IMR-90 (cell line): ENCODE measurements at regions not wholly inside any gene's neighbourhood (a gene's known extent, or its start where the extent isn't known, plus 50 kb on each side); places are given as distances from the start of the nearest gene placed in this dataset.

Experiments used
- ATAC-seq: fragments of 200-7000 bp; cut with Tn5 transposase; 2 replicates; pipeline ENCODE4 v1.9.1; 2020; ENCODE audit warnings: low read depth, mild to moderate bottlenecking, moderate library complexity
- BruUV-seq: library from RNA; stranded (reverse); fragments of 400-500 nt; replicated peaks from 2 replicates; lab custom pipeline; 2021; lab: Mats Ljungman, UMichigan
- CTCF ChIA-PET: fragments of 300-600 bp; formaldehyde crosslinking; extraction: SDS; loops from one replicate; lab custom pipeline; 2021; ENCODE audit warnings: antibody characterized with exemption; lab: Yijun Ruan, JAX
- POLR2A ChIA-PET: fragments of 300-600 bp; sonication (Branson Sonifier 250); formaldehyde crosslinking; loops from one replicate; lab custom pipeline; 2022; ENCODE audit warnings: antibody characterized with exemption; ENCODE audit not compliant: unreplicated experiment; lab: Charles Lee
- DNase-seq: peaks from one replicate; pipeline ENCODE4 v3.0.0; 2013
- H2AFZ ChIP-seq: replicated peaks from 2 replicates; pipeline ENCODE3; 2013; ENCODE audit warnings: low read length, mild to moderate bottlenecking; ENCODE audit not compliant: poor library complexity
- H2AK5ac ChIP-seq: 2 replicates; pipeline ENCODE4 v1.6.1; 2013; ENCODE audit warnings: low read depth, low read length, inconsistent platforms
- H2AK9ac ChIP-seq: replicated peaks from 2 replicates; pipeline ENCODE3; 2013; ENCODE audit warnings: mild to moderate bottlenecking, low read depth, low read length, moderate library complexity; ENCODE audit not compliant: poor library complexity
- H2BK120ac ChIP-seq: 2 replicates; pipeline ENCODE4 v1.6.1; 2013; ENCODE audit warnings: low read depth, low read length, inconsistent platforms
- H2BK15ac ChIP-seq: 3 replicates; pipeline ENCODE4 v1.6.1; 2013; ENCODE audit warnings: low read depth, low read length, inconsistent platforms
- H2BK20ac ChIP-seq: 2 replicates; pipeline ENCODE4 v1.6.1; 2013; ENCODE audit warnings: low read depth, mild to moderate bottlenecking, inconsistent platforms, low read length, moderate library complexity
- H2BK5ac ChIP-seq: 2 replicates; pipeline ENCODE4 v1.6.1; 2013; ENCODE audit warnings: mild to moderate bottlenecking, low read depth, low read length, inconsistent platforms; ENCODE audit not compliant: poor library complexity, severe bottlenecking
- H3K14ac ChIP-seq: replicated peaks from 2 replicates; pipeline ENCODE4 v1.6.1; 2013; ENCODE audit warnings: low read depth, low read length, inconsistent platforms
- H3K18ac ChIP-seq: 2 replicates; pipeline ENCODE4 v1.6.1; 2013; ENCODE audit warnings: low read depth, low read length, control low read depth
- H3K23ac ChIP-seq: 2 replicates; pipeline ENCODE4 v1.6.1; 2013; ENCODE audit warnings: low read depth, low read length, inconsistent platforms
- H3K27ac ChIP-seq: 2 replicates; pipeline ENCODE4 v1.5.1; 2013; ENCODE audit warnings: mild to moderate bottlenecking, control low read depth, low read length; ENCODE audit not compliant: insufficient read depth
- H3K27me3 ChIP-seq: 2 replicates; pipeline ENCODE4 v1.6.1; 2013; ENCODE audit warnings: low read length; ENCODE audit not compliant: control insufficient read depth, insufficient read depth
- H3K36me3 ChIP-seq: 2 replicates; pipeline ENCODE4 v1.6.1; 2013; ENCODE audit warnings: low read length, mixed read lengths; ENCODE audit not compliant: control insufficient read depth, insufficient read depth
- H3K4ac ChIP-seq: 2 replicates; pipeline ENCODE4 v1.6.1; 2013; ENCODE audit warnings: low read depth, low read length, inconsistent platforms
- H3K4me1 ChIP-seq: 2 replicates; pipeline ENCODE4 v1.6.1; 2013; ENCODE audit warnings: low read length, mixed read lengths; ENCODE audit not compliant: control insufficient read depth, insufficient read depth
- H3K4me2 ChIP-seq: 2 replicates; pipeline ENCODE4 v1.6.1; 2013; ENCODE audit warnings: low read depth, mild to moderate bottlenecking, control low read depth, low read length, moderate library complexity
- H3K4me3 ChIP-seq: 2 replicates; pipeline ENCODE4 v1.5.1; 2013; ENCODE audit warnings: low read depth, mild to moderate bottlenecking, control low read depth, low read length, moderate library complexity; ENCODE audit not compliant: insufficient read depth
- H3K56ac ChIP-seq: 2 replicates; pipeline ENCODE4 v1.6.1; 2013; ENCODE audit warnings: low read length, inconsistent platforms; ENCODE audit not compliant: insufficient read depth; ENCODE audit errors: extremely low read depth
- H3K79me1 ChIP-seq, 2 experiments: 2 replicates each; pipeline ENCODE4 v1.6.1; 2013; ENCODE audit warnings: low read length in 2 of 2, inconsistent platforms in 1 of 2, low read depth in 1 of 2
- H3K9ac ChIP-seq: 2 replicates; pipeline ENCODE4 v1.6.1; 2013; ENCODE audit warnings: low read depth, low read length, control low read depth
- H3K9me1 ChIP-seq: 2 replicates; pipeline ENCODE4 v1.6.1; 2013; ENCODE audit warnings: low read length, inconsistent platforms; ENCODE audit not compliant: insufficient read depth
- H3K9me3 ChIP-seq: 2 replicates; pipeline ENCODE4 v1.6.1; 2013; ENCODE audit warnings: low read length; ENCODE audit not compliant: control insufficient read depth, insufficient read depth
- H4K20me1 ChIP-seq: 2 replicates; pipeline ENCODE4 v1.6.1; 2013; ENCODE audit warnings: low read length, inconsistent platforms; ENCODE audit not compliant: insufficient read depth
- H4K5ac ChIP-seq: 2 replicates; pipeline ENCODE4 v1.6.1; 2013; ENCODE audit warnings: mild to moderate bottlenecking, low read depth, low read length, control low read depth
- H4K8ac ChIP-seq, 2 experiments: 2 replicates each; pipeline ENCODE4 v1.6.1; 2013; ENCODE audit warnings: low read depth in 2 of 2, low read length in 2 of 2, control low read depth in 1 of 2, inconsistent platforms in 1 of 2
- H4K91ac ChIP-seq: 2 replicates; pipeline ENCODE4 v1.6.1; 2013; ENCODE audit warnings: low read depth, low read length, inconsistent platforms; ENCODE audit not compliant: insufficient read depth
- BHLHE40 ChIP-seq: fragments of 150-350 bp; IDR thresholded peaks from 2 replicates; pipeline ENCODE4 v1.6.1; 2016; ENCODE audit warnings: mild to moderate bottlenecking, low read depth, low read length
- CEBPB ChIP-seq: IDR thresholded peaks from 2 replicates; pipeline ENCODE4 v1.6.1; 2012; ENCODE audit warnings: low read depth, low read length, improper control_type of control experiment
- CHD1 ChIP-seq: IDR thresholded peaks from 2 replicates; pipeline ENCODE4 v1.6.1; 2012; ENCODE audit warnings: low read depth, low read length, improper control_type of control experiment
- CTCF ChIP-seq: conservative IDR thresholded peaks from 2 replicates; pipeline ENCODE4 v1.5.1; 2012; ENCODE audit warnings: mild to moderate bottlenecking, low read depth, low read length, improper control_type of control experiment
- FOS ChIP-seq: fragments of 150-350 bp; IDR thresholded peaks from 2 replicates; pipeline ENCODE4 v1.6.1; 2016; ENCODE audit warnings: low read depth, low read length
- MAFK ChIP-seq: IDR thresholded peaks from 2 replicates; pipeline ENCODE4 v1.6.1; 2012; ENCODE audit warnings: low read depth, low read length, improper control_type of control experiment
- MAZ ChIP-seq: IDR thresholded peaks from 2 replicates; pipeline ENCODE4 v1.6.1; 2012; ENCODE audit warnings: low read depth, mild to moderate bottlenecking, low read length, improper control_type of control experiment, moderate library complexity, borderline replicate concordance
- MXI1 ChIP-seq: IDR thresholded peaks from 2 replicates; pipeline ENCODE4 v1.6.1; 2012; ENCODE audit warnings: low read depth, mild to moderate bottlenecking, low read length, moderate library complexity, borderline replicate concordance
- NFE2L2 ChIP-seq: fragments of 150-350 bp; IDR thresholded peaks from 2 replicates; pipeline ENCODE4 v1.6.1; 2016; ENCODE audit warnings: low read depth, mild to moderate bottlenecking, low read length
- POLR2A ChIP-seq: IDR thresholded peaks from 2 replicates; pipeline ENCODE4 v1.6.1; 2012; ENCODE audit warnings: mild to moderate bottlenecking, low read depth, low read length
- RAD21 ChIP-seq: IDR thresholded peaks from 2 replicates; pipeline ENCODE4 v1.6.1; 2012; ENCODE audit warnings: low read length, improper control_type of control experiment
- RCOR1 ChIP-seq: IDR thresholded peaks from 2 replicates; pipeline ENCODE4 v1.6.1; 2012; ENCODE audit warnings: mild to moderate bottlenecking, low read length, improper control_type of control experiment; ENCODE audit not compliant: insufficient replicate concordance
- RFX5 ChIP-seq: IDR thresholded peaks from 2 replicates; pipeline ENCODE4 v1.8.0; 2012; ENCODE audit warnings: low read depth, mild to moderate bottlenecking, low read length, moderate library complexity
- SMC3 ChIP-seq: fragments of 150-350 bp; IDR thresholded peaks from 2 replicates; pipeline ENCODE4 v1.6.1; 2016; ENCODE audit warnings: low read depth, mild to moderate bottlenecking, antibody characterized with exemption, low read length, moderate library complexity
- WGBS, 2 experiments: methylation state at CpG; one replicate each; pipeline versions ENCODE4 v1.1.5 to v1.1.7; 2013; ENCODE audit warnings: missing lambda C conversion rate in 2 of 2; ENCODE audit not compliant: insufficient read length in 1 of 2; ENCODE audit errors: extremely low coverage in 2 of 2; 5-methylcytosine and 5-hydroxymethylcytosine counted together
- dilution Hi-C: fragments of 300-500 bp; cut with HindIII; formaldehyde crosslinking; loops from one replicate; pipeline ENCODE4 v1.14.3; 2018; ENCODE audit warnings: low sequenced_read_pairs; ENCODE audit not compliant: unreplicated experiment
- in situ Hi-C: fragments of 300-500 bp; cut with MboI; formaldehyde crosslinking; loops from 3 replicates; pipeline ENCODE4 v1.14.3; 2019; ENCODE audit warnings: low sequenced_read_pairs, inconsistent platforms, mixed read lengths
- intact Hi-C: fragments of 100-400 bp; cut with micrococcal nuclease; formaldehyde crosslinking; loops from 2 replicates; pipeline ENCODE4 v1.10.0; 2022
- TF ChIP-seq, protein P1 (sequence below): fragments of 150-350 bp; IDR thresholded peaks from 2 replicates; pipeline ENCODE4 v1.6.1; 2017; ENCODE audit warnings: mild to moderate bottlenecking, antibody characterized with exemption, low read length, low read depth
- TF ChIP-seq, protein P2 (sequence below): fragments of 150-350 bp; IDR thresholded peaks from 2 replicates; pipeline ENCODE4 v1.6.1; 2016; ENCODE audit warnings: low read depth, mild to moderate bottlenecking, low read length, moderate library complexity, borderline replicate concordance

DNA sequence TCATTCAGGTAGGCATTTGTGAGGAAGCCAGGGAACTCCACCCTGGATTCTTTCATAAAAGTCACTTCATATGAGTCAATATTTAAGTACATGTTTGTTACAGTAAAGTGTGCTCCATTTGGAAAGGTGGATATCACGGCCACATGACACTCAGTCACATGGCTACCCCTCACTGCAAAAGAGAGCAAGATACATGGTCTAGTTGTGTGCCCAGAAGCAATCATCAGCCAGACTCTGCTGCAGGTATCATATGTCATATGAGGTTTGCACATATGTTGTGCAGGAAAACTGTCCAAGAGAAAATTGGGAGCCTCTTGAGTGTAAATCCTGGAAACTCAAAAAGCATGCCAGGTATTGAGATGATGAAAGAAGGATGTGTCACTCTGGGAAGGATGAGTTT is 55.0 kb upstream of the NMNAT3 start:
- H3K4me1 ChIP-seq, result no peaks in the 10 kb centered on the region
- no peak overlapping the region for H2BK15ac ChIP-seq
- no CpG with 5 or more reads among the region's 1 CpG for WGBS, 2 experiments
- H2BK120ac ChIP-seq, result no peak overlapping the region
- H3K23ac ChIP-seq, result no peak overlapping the region
- no peak overlapping the region for H2BK5ac ChIP-seq
- H3K14ac ChIP-seq, result no peak overlapping the region
- no peak overlapping the region for H2AK5ac ChIP-seq
- no peak overlapping the region for H4K91ac ChIP-seq
- H4K20me1 ChIP-seq, result no peaks in the 10 kb centered on the region
- H3K18ac ChIP-seq, result no peak overlapping the region
- in situ Hi-C loops, result no loop called here
- DNase-seq (no peak), ATAC-seq (no peak)
- H2AK9ac ChIP-seq, result no peak overlapping the region
- intact Hi-C loops, result no loop called here
- no peak overlapping the region for H2BK20ac ChIP-seq
- H3K36me3 ChIP-seq, result no peaks in the 10 kb centered on the region
- no peak overlapping the region for H4K8ac ChIP-seq
- ChIA-PET CTCF (no interaction called here), POLR2A (no interaction called here)
- H3K9me1 ChIP-seq, result no peaks in the 10 kb centered on the region
- no peak overlapping the region for H3K4me3 ChIP-seq
- no TSS peak for BruUV-seq
- H2AFZ ChIP-seq, result no peak overlapping the region
- no peak overlapping the region for H3K56ac ChIP-seq
- no peak overlapping the region for H4K5ac ChIP-seq
- no peaks in the 10 kb centered on the region for H3K27me3 ChIP-seq
- H3K79me1 ChIP-seq, result no peaks in the 10 kb centered on the region
- H3K9me3 ChIP-seq, result no peaks in the 10 kb centered on the region
- no peak overlapping the region for H3K4me2 ChIP-seq
- no peak overlapping the region for H3K9ac ChIP-seq
- dilution Hi-C loops, result no loop called here
- TF ChIP-seq CHD1 (no peak), RAD21 (no peak), RFX5 (no peak), CEBPB (no peak), MAZ (no peak), NFE2L2 (no peak), MAFK (no peak), RCOR1 (no peak), BHLHE40 (no peak), FOS (no peak), SMC3 (no peak), CTCF (no peak), POLR2A (no peak), MXI1 (no peak)
- TF ChIP-seq, protein P1, sequence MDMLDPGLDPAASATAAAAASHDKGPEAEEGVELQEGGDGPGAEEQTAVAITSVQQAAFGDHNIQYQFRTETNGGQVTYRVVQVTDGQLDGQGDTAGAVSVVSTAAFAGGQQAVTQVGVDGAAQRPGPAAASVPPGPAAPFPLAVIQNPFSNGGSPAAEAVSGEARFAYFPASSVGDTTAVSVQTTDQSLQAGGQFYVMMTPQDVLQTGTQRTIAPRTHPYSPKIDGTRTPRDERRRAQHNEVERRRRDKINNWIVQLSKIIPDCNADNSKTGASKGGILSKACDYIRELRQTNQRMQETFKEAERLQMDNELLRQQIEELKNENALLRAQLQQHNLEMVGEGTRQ, result no peak
- TF ChIP-seq, protein P2, sequence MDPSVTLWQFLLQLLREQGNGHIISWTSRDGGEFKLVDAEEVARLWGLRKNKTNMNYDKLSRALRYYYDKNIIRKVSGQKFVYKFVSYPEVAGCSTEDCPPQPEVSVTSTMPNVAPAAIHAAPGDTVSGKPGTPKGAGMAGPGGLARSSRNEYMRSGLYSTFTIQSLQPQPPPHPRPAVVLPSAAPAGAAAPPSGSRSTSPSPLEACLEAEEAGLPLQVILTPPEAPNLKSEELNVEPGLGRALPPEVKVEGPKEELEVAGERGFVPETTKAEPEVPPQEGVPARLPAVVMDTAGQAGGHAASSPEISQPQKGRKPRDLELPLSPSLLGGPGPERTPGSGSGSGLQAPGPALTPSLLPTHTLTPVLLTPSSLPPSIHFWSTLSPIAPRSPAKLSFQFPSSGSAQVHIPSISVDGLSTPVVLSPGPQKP, result no peak
- no peak overlapping the region for H3K4ac ChIP-seq
- H3K27ac ChIP-seq, result no peak overlapping the region
